ENCODE measurements at regions not wholly inside any gene's neighbourhood (a gene's known extent, or its start where the extent isn't known, plus 50 kb on each side); places are given as distances from the start of the nearest gene placed in this dataset.

GRCh38 chr4:58090539-58090938 is 980.4 kb upstream of the IGFBP7 start:
- no peak for TF ChIP-seq CTCF (IDR thresholded peaks at IDR 0.05)
- no peaks in the 10 kb centered on the region for H3K4me1 ChIP-seq
- H3K9me3 ChIP-seq = no peaks in the 10 kb centered on the region
- H3K4me3 ChIP-seq = no peak overlapping the region
- intact Hi-C loops (cut with DNase I) = no loop called here
- no peaks in the 10 kb centered on the region for H3K36me3 ChIP-seq
- no peak overlapping the region for H3K27ac ChIP-seq
- no peaks in the 10 kb centered on the region for H3K27me3 ChIP-seq
- no peak for ATAC-seq
- no peak for FAIRE-seq
- DNase-seq = no peak

GRCh38 chr4:58081356-58081755 is 971.2 kb upstream of the IGFBP7 start:
- Histone ChIP-seq H3K4me3 (no peak overlapping the region), H3K4me1 (no peaks in the 10 kb centered on the region), H3K27ac (no peak overlapping the region), H3K9me3 (no peaks in the 10 kb centered on the region), H3K36me3 (no peaks in the 10 kb centered on the region), H3K27me3 (no peaks in the 10 kb centered on the region)
- TF ChIP-seq CTCF (IDR thresholded peaks at IDR 0.05) = no peak
- intact Hi-C loops (cut with DNase I) = no loop called here
- FAIRE-seq = no peak
- ATAC-seq = no peak
- no peak for DNase-seq

- Histone ChIP-seq H3K27me3 (no peaks in the 10 kb centered on the region), H3K36me3 (no peaks in the 10 kb centered on the region), H3K9me3 (no peaks in the 10 kb centered on the region), H3K4me3 (no peak overlapping the region), H3K27ac (no peak overlapping the region), H3K4me1 (no peaks in the 10 kb centered on the region)
- ATAC-seq (no peak), DNase-seq (no peak), FAIRE-seq (no peak)
- TF ChIP-seq CTCF (IDR thresholded peaks at IDR 0.05) = no peak
- intact Hi-C loops (cut with DNase I) = no loop called here
These were observed 965.5 kb upstream of the IGFBP7 start for GRCh38 chr4:58075724-58076123.

- no peak for TF ChIP-seq CTCF (IDR thresholded peaks at IDR 0.05)
- H3K4me1 ChIP-seq = no peaks in the 10 kb centered on the region
- ATAC-seq (no peak), DNase-seq (no peak), FAIRE-seq (no peak)
- no peaks in the 10 kb centered on the region for H3K9me3 ChIP-seq
- intact Hi-C loops (cut with DNase I) = no loop called here
- WGBS, 2 donors = 76 to 86% methylated on average over 1 of the region's 1 CpG
- no peaks in the 10 kb centered on the region for H3K27me3 ChIP-seq
- H3K36me3 ChIP-seq = no peaks in the 10 kb centered on the region
- no peak overlapping the region for H3K4me3 ChIP-seq
- no peak overlapping the region for H3K27ac ChIP-seq
These were observed 964.2 kb upstream of the IGFBP7 start for GRCh38 chr4:58074382-58074781.

GRCh38 chr4:58070726-58071125 is 960.5 kb upstream of the IGFBP7 start:
- Histone ChIP-seq H3K9me3 (no peaks in the 10 kb centered on the region), H3K27me3 (no peaks in the 10 kb centered on the region), H3K4me3 (no peak overlapping the region), H3K4me1 (no peaks in the 10 kb centered on the region), H3K36me3 (no peaks in the 10 kb centered on the region), H3K27ac (no peak overlapping the region)
- TF ChIP-seq CTCF (IDR thresholded peaks at IDR 0.05) = no peak
- ATAC-seq = no peak
- intact Hi-C loops (cut with DNase I) = no loop called here
- DNase-seq = no peak
- no peak for FAIRE-seq

Measured in pancreas (tissue), 10 donors.